Natural killer cell (primary cell): ENCODE measurements at regions not wholly inside any gene's neighbourhood (a gene's known extent, or its start where the extent isn't known, plus 50 kb on each side); places are given as distances from the start of the nearest gene placed in this dataset.

ENCODE experiments used
- ATAC-seq, 3 donors: fragments of 150-1000 bp in 2 of 3; fragments of 200-7000 bp in 1 of 3; cut with Tn5 transposase; 1 replicate in 1 of 3; 2 replicates in 2 of 3; pipeline ENCODE4 v1.10.0; 2021; ENCODE audit warnings: mild to moderate bottlenecking in 2 of 3, moderate library complexity in 2 of 3
- DNase-seq, 2 donors: peaks; one replicate each; pipeline versions ENCODE4 v3.0.0 to v3.0.0-alpha.2; 2013 to 2021; ENCODE audit warnings: mixed read lengths in 1 of 2
- H3K27ac ChIP-seq: one replicate; pipeline ENCODE4 v1.5.1; 2013; ENCODE audit warnings: mild to moderate bottlenecking, low read length
- H3K27me3 ChIP-seq: one replicate; pipeline ENCODE4 v1.6.1; 2013; ENCODE audit warnings: low read length; ENCODE audit not compliant: control insufficient read depth, insufficient read depth
- H3K36me3 ChIP-seq: one replicate; pipeline ENCODE4 v1.6.1; 2013; ENCODE audit warnings: low read length; ENCODE audit not compliant: control insufficient read depth, insufficient read depth
- H3K4me1 ChIP-seq: one replicate; pipeline ENCODE4 v1.6.1; 2013; ENCODE audit warnings: low read length; ENCODE audit not compliant: control insufficient read depth, insufficient read depth
- H3K4me3 ChIP-seq: one replicate; pipeline ENCODE4 v1.5.1; 2013; ENCODE audit warnings: low read length
- H3K9me3 ChIP-seq: one replicate; pipeline ENCODE4 v1.6.1; 2013; ENCODE audit warnings: low read length; ENCODE audit not compliant: control insufficient read depth, insufficient read depth
- H3K27ac Mint-ChIP-seq, 2 donors: one replicate each; pipeline ENCODE4 v1.8.0; 2022; ENCODE audit warnings: mild to moderate bottlenecking in 2 of 2, mixed read lengths in 2 of 2, moderate library complexity in 1 of 2
- H3K27me3 Mint-ChIP-seq, 2 donors: one replicate each; pipeline ENCODE4 v1.8.0; 2022; ENCODE audit warnings: low read depth in 2 of 2, mixed read lengths in 2 of 2
- H3K36me3 Mint-ChIP-seq: one replicate; pipeline ENCODE4 v1.8.0; 2022; ENCODE audit warnings: mixed read lengths
- H3K4me1 Mint-ChIP-seq, 2 donors: one replicate each; pipeline ENCODE4 v1.8.0; 2022; ENCODE audit warnings: mixed read lengths in 2 of 2
- H3K4me3 Mint-ChIP-seq: one replicate; pipeline ENCODE4 v1.8.0; 2022; ENCODE audit warnings: mild to moderate bottlenecking, moderate library complexity, mixed read lengths
- H3K9me3 Mint-ChIP-seq, 2 donors: one replicate each; pipeline ENCODE4 v1.8.0; 2022; ENCODE audit warnings: mixed read lengths in 2 of 2
- WGBS: methylation state at CpG from one replicate; pipeline ENCODE4 v1.1.7; 2013; ENCODE audit warnings: missing lambda C conversion rate; ENCODE audit not compliant: insufficient coverage; 5-methylcytosine and 5-hydroxymethylcytosine counted together
- intact Hi-C: fragments of 100-400 bp; cut with micrococcal nuclease; formaldehyde crosslinking; loops from one replicate; pipeline ENCODE4 v1.14.2; 2022
- TF ChIP-seq, protein P1 (sequence below): fragments of 200-600 bp; IDR thresholded peaks from one replicate; pipeline ENCODE4 v1.8.0; 2022; ENCODE audit warnings: antibody characterized with exemption

DNA sequence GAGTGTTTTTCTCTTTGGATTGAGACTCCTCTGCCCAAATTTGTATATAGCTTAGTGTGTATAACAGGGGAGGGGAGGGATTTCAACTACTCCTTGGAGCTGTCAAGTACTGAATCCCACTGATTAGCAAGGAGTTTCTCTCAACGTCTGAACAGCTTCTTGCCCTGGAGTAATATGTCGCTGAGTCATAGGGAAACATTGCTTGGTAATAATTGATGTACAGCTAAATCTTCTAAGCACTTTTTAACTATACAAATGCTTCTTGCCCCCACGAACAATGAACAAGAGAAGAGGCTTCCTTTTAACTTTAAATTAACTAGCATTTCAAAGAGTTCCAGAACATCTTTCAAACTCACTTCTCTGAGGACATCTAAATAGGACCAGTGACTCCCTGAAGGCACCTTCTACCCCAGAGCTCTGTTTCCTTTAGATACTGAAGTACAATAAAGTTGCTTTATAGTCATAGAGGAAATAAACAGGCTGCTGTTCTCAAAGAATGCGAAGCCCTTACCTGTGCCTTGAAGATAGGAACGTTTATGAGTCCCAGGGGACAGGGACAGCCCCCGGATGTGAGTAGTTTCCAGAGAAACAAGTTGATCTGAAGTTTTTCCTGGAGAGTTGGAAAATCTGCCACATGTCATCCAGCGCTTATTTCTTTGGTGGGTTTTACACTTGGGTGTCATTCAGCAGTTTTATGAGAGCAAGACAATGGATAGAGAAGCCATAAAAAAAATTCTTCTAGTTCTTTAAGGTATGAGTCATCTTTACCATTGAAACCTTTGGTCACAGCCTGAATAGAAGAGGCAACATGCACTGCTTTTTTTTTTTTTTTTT is 462.5 kb upstream of the BTBD3 start:
- ATAC-seq (no peak), DNase-seq (no peak)
- WGBS: 49% methylated on average over 6 of the region's 7 CpGs
- Mint-ChIP-seq H3K27ac (no peak overlapping the region), H3K4me1 (no peaks in the 10 kb centered on the region), H3K36me3 (no peaks in the 10 kb centered on the region), H3K4me3 (no peak overlapping the region), H3K27me3 (no peaks in the 10 kb centered on the region), H3K9me3 (peaks cover 2 to 3% of the 10 kb centered on the region in 2 donors)
- peaks cover 3% of the 10 kb centered on the region for H3K9me3 ChIP-seq
- no peak overlapping the region for H3K4me3 ChIP-seq
- TF ChIP-seq, protein P1, sequence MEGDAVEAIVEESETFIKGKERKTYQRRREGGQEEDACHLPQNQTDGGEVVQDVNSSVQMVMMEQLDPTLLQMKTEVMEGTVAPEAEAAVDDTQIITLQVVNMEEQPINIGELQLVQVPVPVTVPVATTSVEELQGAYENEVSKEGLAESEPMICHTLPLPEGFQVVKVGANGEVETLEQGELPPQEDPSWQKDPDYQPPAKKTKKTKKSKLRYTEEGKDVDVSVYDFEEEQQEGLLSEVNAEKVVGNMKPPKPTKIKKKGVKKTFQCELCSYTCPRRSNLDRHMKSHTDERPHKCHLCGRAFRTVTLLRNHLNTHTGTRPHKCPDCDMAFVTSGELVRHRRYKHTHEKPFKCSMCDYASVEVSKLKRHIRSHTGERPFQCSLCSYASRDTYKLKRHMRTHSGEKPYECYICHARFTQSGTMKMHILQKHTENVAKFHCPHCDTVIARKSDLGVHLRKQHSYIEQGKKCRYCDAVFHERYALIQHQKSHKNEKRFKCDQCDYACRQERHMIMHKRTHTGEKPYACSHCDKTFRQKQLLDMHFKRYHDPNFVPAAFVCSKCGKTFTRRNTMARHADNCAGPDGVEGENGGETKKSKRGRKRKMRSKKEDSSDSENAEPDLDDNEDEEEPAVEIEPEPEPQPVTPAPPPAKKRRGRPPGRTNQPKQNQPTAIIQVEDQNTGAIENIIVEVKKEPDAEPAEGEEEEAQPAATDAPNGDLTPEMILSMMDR: no peak
- intact Hi-C loops: no loop called here
- no peaks in the 10 kb centered on the region for H3K4me1 ChIP-seq
- no peaks in the 10 kb centered on the region for H3K36me3 ChIP-seq
- no peaks in the 10 kb centered on the region for H3K27me3 ChIP-seq
- H3K27ac ChIP-seq: no peak overlapping the region

DNA sequence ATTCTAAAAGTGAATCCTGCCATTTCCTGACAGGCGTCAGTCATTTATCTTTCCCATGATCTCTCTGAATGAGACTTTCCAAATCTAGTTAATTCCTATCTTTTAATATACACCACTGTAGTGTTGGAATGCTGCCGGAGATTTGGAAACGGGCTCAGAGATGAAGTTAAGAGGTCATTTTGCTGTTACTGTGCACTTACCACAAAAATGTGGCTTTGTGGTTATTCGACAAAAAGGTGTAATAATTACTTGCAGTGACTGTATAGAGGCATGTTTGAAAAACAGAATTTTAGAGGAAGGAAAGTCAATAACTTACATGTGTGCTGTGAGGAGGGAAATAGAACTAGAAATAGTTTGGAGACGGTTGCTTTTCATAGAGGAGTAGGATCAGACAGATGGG is 460.2 kb upstream of the BTBD3 start:
- intact Hi-C loops: no loop called here
- no peaks in the 10 kb centered on the region for H3K27me3 Mint-ChIP-seq
- 5% methylated on average over 4 of the region's 5 CpGs for WGBS
- TF ChIP-seq, protein P1: no peak
- peaks cover 2 to 5% of the 10 kb centered on the region in 2 donors for H3K9me3 Mint-ChIP-seq
- DNase-seq: no peak
- H3K4me1 Mint-ChIP-seq: no peaks in the 10 kb centered on the region
- H3K27ac Mint-ChIP-seq: no peak overlapping the region
- Histone ChIP-seq H3K27me3 (no peaks in the 10 kb centered on the region), H3K4me1 (no peaks in the 10 kb centered on the region), H3K36me3 (no peaks in the 10 kb centered on the region), H3K9me3 (peaks cover 3% of the 10 kb centered on the region), H3K4me3 (no peak overlapping the region), H3K27ac (no peak overlapping the region)
- ATAC-seq: no peak
- H3K36me3 Mint-ChIP-seq: no peaks in the 10 kb centered on the region
- H3K4me3 Mint-ChIP-seq: no peak overlapping the region

DNA sequence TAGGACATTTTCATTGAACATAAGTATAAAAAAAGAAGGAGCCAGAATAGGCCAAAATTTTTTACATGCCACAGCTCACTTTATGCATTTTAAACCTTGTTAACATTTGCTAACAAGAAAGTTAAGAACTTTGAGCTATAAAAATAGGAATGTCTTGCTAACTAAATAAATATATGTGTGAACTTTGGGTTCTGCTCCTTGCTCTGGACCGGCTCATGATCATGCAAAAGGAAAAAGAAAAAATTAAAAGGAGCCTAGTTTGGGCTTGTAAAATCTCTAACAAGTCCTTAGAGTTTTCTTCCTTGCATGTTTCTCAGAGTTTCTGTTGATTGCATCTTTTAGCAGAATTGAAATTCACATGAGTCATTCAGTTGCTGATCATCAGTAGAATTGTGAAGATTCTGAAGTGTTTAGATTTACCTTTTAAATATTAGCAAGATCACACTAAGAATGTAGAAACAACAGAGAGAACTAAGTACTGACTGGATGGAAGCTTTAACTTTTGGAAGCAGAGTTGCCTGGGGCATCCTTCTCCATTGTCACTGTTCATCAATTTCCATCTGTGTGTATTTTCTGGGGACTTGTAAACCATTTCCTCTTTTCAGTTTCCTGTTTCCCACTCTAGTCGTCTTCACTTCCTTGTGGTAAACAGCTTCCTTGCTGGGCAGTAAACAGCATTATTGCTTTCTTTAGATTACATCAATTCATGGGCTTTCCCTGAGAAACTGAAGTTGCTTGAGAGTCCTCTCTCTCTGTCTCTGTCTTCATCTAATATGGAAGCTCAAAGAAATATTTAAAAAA is 458.4 kb upstream of the BTBD3 start:
- no peaks in the 10 kb centered on the region for H3K36me3 Mint-ChIP-seq
- Histone ChIP-seq H3K36me3 (no peaks in the 10 kb centered on the region), H3K4me3 (no peak overlapping the region), H3K4me1 (no peaks in the 10 kb centered on the region), H3K27ac (no peak overlapping the region), H3K9me3 (peaks cover 3% of the 10 kb centered on the region), H3K27me3 (no peaks in the 10 kb centered on the region)
- H3K4me1 Mint-ChIP-seq: no peaks in the 10 kb centered on the region
- peak in 1 of 3 donors; percentile 37 for ATAC-seq
- H3K9me3 Mint-ChIP-seq: peaks cover 0 to 3% of the 10 kb centered on the region in 2 donors
- no peak overlapping the region for H3K4me3 Mint-ChIP-seq
- TF ChIP-seq, protein P1: no peak
- WGBS: 42% methylated on average over 2 of the region's 2 CpGs
- H3K27ac Mint-ChIP-seq: no peak overlapping the region
- intact Hi-C loops: no loop called here
- no peak for DNase-seq
- H3K27me3 Mint-ChIP-seq: no peaks in the 10 kb centered on the region
